SK-N-SH (cell line): ENCODE measurements at regions not wholly inside any gene's neighbourhood (a gene's known extent, or its start where the extent isn't known, plus 50 kb on each side); places are given as distances from the start of the nearest gene placed in this dataset.

Experiments
- CTCF ChIA-PET: fragments of 300-600, 350-600 bp; formaldehyde crosslinking; extraction: SDS; loops from one replicate; lab custom pipeline; 2021; lab: Yijun Ruan, JAX
- POLR2A ChIA-PET: fragments of 350-600 bp; sonication (Branson Sonifier 250); formaldehyde crosslinking; extraction: SDS; loops from one replicate; lab custom pipeline; 2020; ENCODE audit warnings: antibody characterized with exemption, inconsistent platforms; lab: Yijun Ruan, JAX
- DNase-seq: peaks from one replicate; pipeline ENCODE4 v3.0.0; 2012
- H2AFZ ChIP-seq: fragments of 200-600 bp; sonication (generic); 2 replicates; pipeline ENCODE4 v1.8.1; 2016; ENCODE audit warnings: antibody characterized with exemption, mild to moderate bottlenecking, low read depth
- H3F3A ChIP-seq: fragments of 200-600 bp; sonication (generic); replicated peaks from 2 replicates; pipeline ENCODE3; 2016; ENCODE audit warnings: antibody characterized with exemption, mild to moderate bottlenecking; ENCODE audit not compliant: insufficient read depth
- H3K27ac ChIP-seq, 2 experiments: fragments of 200-500 bp in 1 of 2; fragments of 200-600 bp in 1 of 2; sonication (Bioruptor generic) in 1 of 2; sonication (generic), shearing (Covaris generic) in 1 of 2; 2 replicates each; pipeline versions ENCODE4 v1.5.1 to v1.6.1; 2014 to 2016; ENCODE audit warnings: low read depth in 2 of 2, inconsistent platforms in 1 of 2, low read length in 1 of 2, mild to moderate bottlenecking in 1 of 2, mixed read lengths in 1 of 2
- H3K27me3 ChIP-seq: fragments of 200-600 bp; sonication (generic), shearing (Covaris generic); 2 replicates; pipeline ENCODE4 v1.6.1; 2016; ENCODE audit warnings: mixed run types; ENCODE audit not compliant: insufficient read depth
- H3K36me3 ChIP-seq, 2 experiments: fragments of 200-500 bp in 1 of 2; fragments of 200-600 bp in 1 of 2; sonication (Bioruptor generic) in 1 of 2; sonication (generic) in 1 of 2; replicated peaks in 1 of 2; 2 replicates each; pipeline versions ENCODE3 to v1.5.1; 2014 to 2016; ENCODE audit warnings: low read length in 1 of 2, mild to moderate bottlenecking in 1 of 2; ENCODE audit not compliant: insufficient read depth in 2 of 2, control insufficient read depth in 1 of 2
- H3K4me1 ChIP-seq, 2 experiments: fragments of 200-500 bp in 1 of 2; fragments of 200-600 bp in 1 of 2; sonication (Bioruptor generic) in 1 of 2; sonication (generic), shearing (Covaris generic) in 1 of 2; 2 replicates each; pipeline versions ENCODE4 v1.5.1 to v1.6.1; 2014 to 2016; ENCODE audit warnings: low read depth in 1 of 2, low read length in 1 of 2, mixed run types in 1 of 2; ENCODE audit not compliant: insufficient read depth in 2 of 2, control insufficient read depth in 1 of 2
- H3K4me2 ChIP-seq: fragments of 200-600 bp; sonication (generic), shearing (Covaris generic); 2 replicates; pipeline ENCODE4 v1.6.1; 2017; ENCODE audit warnings: mixed run types
- H3K4me3 ChIP-seq, 2 experiments: fragments of 200-500 bp in 1 of 2; fragments of 200-600 bp in 1 of 2; sonication (Bioruptor generic) in 1 of 2; sonication (generic), shearing (Covaris generic) in 1 of 2; 2 replicates each; pipeline versions ENCODE4 v1.5.1 to v1.8.1; 2014 to 2016; ENCODE audit warnings: low read depth in 2 of 2, inconsistent platforms in 1 of 2, low read length in 1 of 2, mild to moderate bottlenecking in 1 of 2, mixed read lengths in 1 of 2, moderate library complexity in 1 of 2
- H3K79me2 ChIP-seq: fragments of 200-600 bp; sonication (generic); 2 replicates; pipeline ENCODE4 v1.8.1; 2017; ENCODE audit warnings: mild to moderate bottlenecking; ENCODE audit not compliant: insufficient read depth
- H3K9ac ChIP-seq: fragments of 200-600 bp; sonication (generic); 2 replicates; pipeline ENCODE4 v1.6.1; 2017; ENCODE audit warnings: mixed run types
- H3K9me2 ChIP-seq: fragments of 200-600 bp; sonication (generic); 2 replicates; pipeline ENCODE4 v1.6.1; 2017; ENCODE audit warnings: mixed run types
- H3K9me3 ChIP-seq: fragments of 200-600 bp; sonication (generic); 2 replicates; pipeline ENCODE4 v1.6.1; 2017; ENCODE audit warnings: mixed run types, mild to moderate bottlenecking, moderate library complexity
- H4K20me1 ChIP-seq: fragments of 200-600 bp; sonication (generic); 2 replicates; pipeline ENCODE4 v1.6.1; 2017; ENCODE audit warnings: mild to moderate bottlenecking, mixed run types; ENCODE audit not compliant: insufficient read depth
- CHD2 ChIP-seq: fragments of 150-350 bp; IDR thresholded peaks from 2 replicates; pipeline ENCODE4 v1.6.1; 2018; ENCODE audit warnings: low read length; ENCODE audit not compliant: partially characterized antibody
- ELF1 ChIP-seq: IDR thresholded peaks from 2 replicates; pipeline ENCODE4 v1.4.0; 2012
- EZH2phosphoT487 ChIP-seq: fragments of 200-600 bp; sonication (generic); IDR thresholded peaks from 2 replicates; pipeline ENCODE4 v1.6.1; 2017; ENCODE audit warnings: low read depth, mixed run types, mild to moderate bottlenecking, antibody characterized with exemption, moderate library complexity, borderline replicate concordance
- FOXM1 ChIP-seq: IDR thresholded peaks from 2 replicates; pipeline ENCODE4 v1.4.0; 2012; ENCODE audit warnings: low read depth, mild to moderate bottlenecking
- GABPA ChIP-seq: IDR thresholded peaks from 2 replicates; pipeline ENCODE4 v1.4.0; 2012; ENCODE audit warnings: low read depth, mild to moderate bottlenecking
- GATA2 ChIP-seq: sonication (generic); formaldehyde crosslinking; IDR thresholded peaks from 2 replicates; pipeline ENCODE4 v1.5.0; 2020; ENCODE audit warnings: mild to moderate bottlenecking, missing genetic modification reagents
- JUND ChIP-seq: IDR thresholded peaks from 2 replicates; pipeline ENCODE4 v1.4.0; 2012
- MAX ChIP-seq: IDR thresholded peaks from 2 replicates; pipeline ENCODE4 v1.4.0; 2012; ENCODE audit warnings: low read depth
- MEF2A ChIP-seq: IDR thresholded peaks from 2 replicates; pipeline ENCODE4 v1.4.0; 2012; ENCODE audit warnings: low read depth, borderline replicate concordance
- MXI1 ChIP-seq: IDR thresholded peaks from 2 replicates; pipeline ENCODE4 v1.6.1; 2012; ENCODE audit warnings: mild to moderate bottlenecking, low read depth, low read length, improper control_type of control experiment
- NFIC ChIP-seq: IDR thresholded peaks from 2 replicates; pipeline ENCODE4 v1.4.0; 2012; ENCODE audit warnings: borderline replicate concordance
- NRF1 ChIP-seq: IDR thresholded peaks from 2 replicates; pipeline ENCODE4 v1.6.1; 2012; ENCODE audit warnings: low read depth, mild to moderate bottlenecking, low read length
- POLR2AphosphoS5 ChIP-seq: IDR thresholded peaks from 2 replicates; pipeline ENCODE4 v1.6.1; 2012; ENCODE audit warnings: low read depth, low read length
- RAD21 ChIP-seq: IDR thresholded peaks from 2 replicates; pipeline ENCODE4 v1.6.1; 2012; ENCODE audit warnings: mild to moderate bottlenecking, low read length
- REST ChIP-seq: IDR thresholded peaks from 2 replicates; pipeline ENCODE4 v1.6.1; 2012; ENCODE audit warnings: mild to moderate bottlenecking, low read depth, low read length, moderate library complexity
- RFX5 ChIP-seq: IDR thresholded peaks from 2 replicates; pipeline ENCODE4 v1.6.1; 2012; ENCODE audit warnings: mild to moderate bottlenecking, improper control_type of control experiment, low read length
- RXRA ChIP-seq: IDR thresholded peaks from 2 replicates; pipeline ENCODE4 v1.4.0; 2012; ENCODE audit warnings: low read depth, mild to moderate bottlenecking, borderline replicate concordance
- SIN3A ChIP-seq: IDR thresholded peaks from 2 replicates; pipeline ENCODE4 v1.6.1; 2012; ENCODE audit warnings: low read depth, mild to moderate bottlenecking, low read length, moderate library complexity, borderline replicate concordance
- TAF1 ChIP-seq: IDR thresholded peaks from 2 replicates; pipeline ENCODE4 v1.6.1; 2012; ENCODE audit warnings: low read depth, mild to moderate bottlenecking, low read length, moderate library complexity, borderline replicate concordance
- TCF12 ChIP-seq: IDR thresholded peaks from 2 replicates; pipeline ENCODE4 v1.4.0; 2012
- USF2 ChIP-seq: fragments of 150-350 bp; IDR thresholded peaks from 2 replicates; pipeline ENCODE4 v1.6.1; 2017; ENCODE audit warnings: antibody characterized with exemption, low read length, low read depth, borderline replicate concordance
- ZBTB33 ChIP-seq: IDR thresholded peaks from 2 replicates; pipeline ENCODE4 v1.4.0; 2012; ENCODE audit warnings: low read depth, borderline replicate concordance
- WGBS: methylation state at CpG from one replicate; pipeline ENCODE4 v1.1.6; 2017; ENCODE audit warnings: low lambda C conversion rate; 5-methylcytosine and 5-hydroxymethylcytosine counted together

- Histone ChIP-seq H3K27ac (no peak overlapping the region), H3K9me3 (no peaks in the 10 kb centered on the region), H3K9ac (no peak overlapping the region), H3K4me2 (no peak overlapping the region), H4K20me1 (no peaks in the 10 kb centered on the region), H3K79me2 (no peaks in the 10 kb centered on the region), H2AFZ (no peak overlapping the region), H3K27me3 (no peaks in the 10 kb centered on the region), H3K36me3 (no peaks in the 10 kb centered on the region), H3K9me2 (no peaks in the 10 kb centered on the region), H3K4me1 (no peaks in the 10 kb centered on the region), H3F3A (no peaks in the 10 kb centered on the region), H3K4me3 (no peak overlapping the region)
- TF ChIP-seq FOXM1: no peak
- TF ChIP-seq ELF1: no peak
- TF ChIP-seq RFX5: no peak
- no peak for TF ChIP-seq SIN3A
- TF ChIP-seq MEF2A: no peak
- no peak for TF ChIP-seq TAF1
- no peak for TF ChIP-seq MXI1
- ChIA-PET CTCF (no interaction called here), POLR2A (no interaction called here)
- DNase-seq: no peak
Measured at GRCh38 chr13:80599765-80600164, 258.8 kb upstream of the SPRY2 start.

GRCh38 chr13:80598189-80598588 lies 257.3 kb upstream of the SPRY2 start:
- ChIA-PET CTCF (no interaction called here), POLR2A (no interaction called here)
- no peaks in the 10 kb centered on the region for H3K9me2 ChIP-seq
- no peak for DNase-seq
- no peaks in the 10 kb centered on the region for H3K9me3 ChIP-seq
- no peak overlapping the region for H3K9ac ChIP-seq
- TF ChIP-seq NRF1 (no peak), RAD21 (no peak), USF2 (no peak), SIN3A (no peak), JUND (no peak), MAX (no peak), EZH2phosphoT487 (no peak), REST (no peak), CHD2 (no peak), FOXM1 (no peak), ZBTB33 (no peak), MEF2A (no peak), GATA2 (no peak), POLR2AphosphoS5 (no peak), GABPA (no peak), RXRA (no peak), RFX5 (no peak), TCF12 (no peak), NFIC (no peak)
- H3K36me3 ChIP-seq: no peaks in the 10 kb centered on the region
- H3K4me1 ChIP-seq: no peaks in the 10 kb centered on the region
- H3K27me3 ChIP-seq: no peaks in the 10 kb centered on the region
- no peak overlapping the region for H3K27ac ChIP-seq
- H4K20me1 ChIP-seq: no peaks in the 10 kb centered on the region
- H3K4me2 ChIP-seq: no peak overlapping the region
- H3F3A ChIP-seq: no peaks in the 10 kb centered on the region
- 75% methylated on average over 3 of the region's 3 CpGs for WGBS
- no peaks in the 10 kb centered on the region for H3K79me2 ChIP-seq
- H3K4me3 ChIP-seq: no peak overlapping the region
- no peak overlapping the region for H2AFZ ChIP-seq
